T-helper 1 cell treated with Interleukin-12 subunit alpha and Interleukin-12 subunit beta and Interleukin-4 antibody, amounts not matched to agents 30 ng/mL and 1 ng/mL, for 36 hours (primary cell): ENCODE measurements at regions not wholly inside any gene's neighbourhood (a gene's known extent, or its start where the extent isn't known, plus 50 kb on each side); places are given as distances from the start of the nearest gene placed in this dataset.

ENCODE experiments used
- intact Hi-C: fragments of 100-400 bp; cut with micrococcal nuclease; formaldehyde crosslinking; loops from one replicate; pipeline ENCODE4 v1.15.1; 2024

DNA sequence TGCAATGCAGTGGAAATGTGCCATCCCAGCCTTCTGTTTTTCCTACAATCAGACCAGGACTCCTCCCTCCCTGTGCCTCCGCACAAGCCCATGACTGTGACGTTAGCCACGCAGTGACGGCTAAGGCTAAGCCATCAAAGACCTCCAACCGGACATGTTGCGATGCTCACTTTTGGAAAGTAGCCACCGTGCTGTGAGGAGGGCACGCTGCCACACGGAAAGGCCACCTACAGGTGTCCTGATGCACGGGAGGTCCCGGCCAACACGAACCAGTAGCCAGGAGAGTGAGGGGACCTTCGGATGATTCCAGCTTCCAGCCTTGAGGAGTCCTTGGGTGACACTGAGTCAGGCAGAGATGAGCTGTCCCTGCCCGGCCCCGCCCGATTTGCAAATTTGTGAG, 53.9 kb downstream of the FOXL1 start:
- intact Hi-C loops = no loop called here

GRCh38 chr16:86632944-86633343, 54.6 kb downstream of the FOXL1 start:
- intact Hi-C loops = no loop called here

DNA sequence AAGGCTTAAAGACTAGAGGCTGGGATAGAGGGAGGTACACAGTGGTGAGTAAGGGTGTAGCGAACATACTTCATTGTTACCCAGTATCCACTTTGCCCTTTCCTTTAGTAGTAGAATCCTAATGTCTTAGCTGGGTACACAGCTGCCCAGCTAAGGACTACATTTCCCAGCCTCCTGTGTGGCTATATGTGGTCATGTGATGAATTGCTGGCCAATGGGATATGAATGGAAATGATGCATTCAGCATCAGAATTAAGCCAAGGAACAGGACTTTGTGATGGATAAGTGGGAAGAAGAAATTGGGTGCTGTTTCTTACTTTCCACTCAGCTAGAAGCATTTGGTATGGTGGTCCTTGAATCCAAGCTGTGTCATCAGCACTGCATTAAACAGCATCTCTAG, 55.9 kb downstream of the FOXL1 start:
- intact Hi-C loops = no loop called here

- intact Hi-C loops = no loop called here
These were observed 57.0 kb downstream of the FOXL1 start for GRCh38 chr16:86635176-86635876.

DNA sequence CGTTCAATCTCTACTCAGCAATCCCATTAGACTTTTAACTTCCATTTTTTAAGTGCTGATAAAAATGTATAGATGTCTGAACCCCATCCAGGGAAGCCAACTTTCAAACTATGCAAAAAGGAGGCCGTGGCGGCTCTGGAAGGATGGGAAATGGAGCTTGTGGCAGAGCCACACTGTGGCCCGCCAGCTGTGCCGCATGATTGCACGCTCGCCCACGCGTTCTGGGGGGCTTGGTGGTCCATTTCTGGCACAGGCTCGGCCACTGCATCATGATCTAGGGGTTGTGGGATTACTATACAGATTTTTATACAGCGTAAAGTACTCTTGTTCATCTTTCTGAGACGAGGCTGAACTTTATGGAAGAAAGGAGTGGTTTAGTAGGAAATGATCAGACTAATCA, 57.6 kb downstream of the FOXL1 start:
- intact Hi-C loops = no loop called here

DNA sequence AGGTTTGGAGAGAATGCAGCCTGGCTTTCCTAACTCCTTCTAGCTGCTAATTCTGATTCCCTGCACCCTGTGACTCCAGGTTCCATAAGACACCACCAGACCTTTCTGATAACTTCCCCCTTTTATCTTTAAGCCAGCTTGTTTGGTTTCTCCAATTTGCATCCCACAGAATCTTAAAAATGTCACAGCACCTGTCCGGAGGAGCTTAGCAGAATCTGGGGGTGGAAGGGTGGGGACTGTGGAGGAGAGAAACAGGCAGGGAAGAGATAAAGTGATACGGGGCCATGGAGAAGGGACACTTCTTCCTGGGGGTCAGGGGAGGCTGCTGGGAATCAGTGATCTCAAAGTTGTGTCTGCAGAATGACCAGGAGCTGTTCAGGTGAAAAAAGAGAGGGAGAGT, 59.4 kb downstream of the FOXL1 start:
- intact Hi-C loops = no loop called here

- intact Hi-C loops = no loop called here
These were observed 60.3 kb downstream of the FOXL1 start for GRCh38 chr16:86638642-86639041.

- intact Hi-C loops = no loop called here
These were observed 61.0 kb downstream of the FOXL1 start for GRCh38 chr16:86639354-86639753.

DNA sequence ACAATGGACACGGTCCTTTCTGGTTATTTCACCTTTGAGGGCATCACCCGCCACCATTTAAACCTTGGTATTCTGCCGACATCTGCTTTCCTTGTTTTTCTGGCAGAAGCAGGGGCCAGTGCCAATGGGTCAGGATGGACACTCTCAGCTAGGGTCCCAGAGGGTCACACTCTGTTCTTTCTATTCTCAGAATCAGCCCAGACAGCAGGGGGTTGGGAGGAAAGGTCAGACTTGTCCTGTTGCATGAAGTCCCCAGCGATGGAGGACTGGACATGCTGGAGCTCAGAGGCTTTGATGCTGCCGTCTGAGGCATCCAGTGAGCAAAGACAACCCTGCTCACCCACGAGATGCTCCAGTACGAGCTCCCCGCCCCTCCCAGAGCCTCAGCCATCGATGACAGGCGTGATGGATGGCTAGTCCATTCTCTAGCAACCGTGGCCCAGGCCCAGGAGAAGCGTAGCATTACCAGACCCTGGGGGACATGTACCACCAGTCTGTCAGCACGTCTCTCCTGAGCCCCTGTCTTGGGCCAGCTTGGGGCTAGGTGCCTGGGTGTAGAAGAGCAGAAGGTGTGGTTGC, 62.0 kb downstream of the FOXL1 start:
- intact Hi-C loops = no loop called here

DNA sequence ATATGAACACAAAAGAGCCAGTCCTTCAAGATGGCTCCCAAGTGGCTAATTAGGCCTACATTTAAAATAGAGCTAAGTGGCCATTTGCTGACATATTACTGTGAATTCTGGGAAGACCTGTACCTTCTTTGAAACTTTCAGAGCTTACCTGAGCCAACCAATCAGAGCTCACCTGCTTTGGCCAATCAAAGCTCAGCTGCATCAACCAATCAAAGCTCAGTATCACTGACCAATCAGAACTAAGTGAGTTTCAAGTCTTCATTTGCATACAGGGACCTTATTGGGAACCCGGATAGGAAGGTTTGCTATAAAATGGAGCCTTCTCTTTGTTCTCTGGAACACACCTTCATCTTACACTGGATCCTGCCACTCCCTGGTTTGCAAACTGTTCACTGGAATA, 63.7 kb downstream of the FOXL1 start:
- intact Hi-C loops = no loop called here

DNA sequence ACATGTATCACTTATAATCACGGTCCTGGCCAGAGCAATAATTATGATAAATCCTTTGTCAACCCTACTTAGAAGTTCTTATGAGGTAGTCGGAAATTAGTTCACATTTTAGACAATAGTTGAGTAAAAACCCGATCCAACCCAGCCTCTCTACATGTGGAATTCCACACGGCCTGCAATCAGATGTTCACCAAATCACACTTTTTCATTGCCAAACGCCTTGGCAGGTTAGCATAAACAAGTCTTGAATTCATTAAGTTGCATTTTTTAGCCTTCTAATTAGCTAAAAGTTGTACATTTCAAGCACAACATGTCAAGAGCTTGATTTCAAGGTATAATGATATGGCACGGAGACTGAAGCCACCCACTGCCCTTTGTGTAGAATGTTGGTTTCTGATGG, 65.3 kb downstream of the FOXL1 start:
- intact Hi-C loops = no loop called here

DNA sequence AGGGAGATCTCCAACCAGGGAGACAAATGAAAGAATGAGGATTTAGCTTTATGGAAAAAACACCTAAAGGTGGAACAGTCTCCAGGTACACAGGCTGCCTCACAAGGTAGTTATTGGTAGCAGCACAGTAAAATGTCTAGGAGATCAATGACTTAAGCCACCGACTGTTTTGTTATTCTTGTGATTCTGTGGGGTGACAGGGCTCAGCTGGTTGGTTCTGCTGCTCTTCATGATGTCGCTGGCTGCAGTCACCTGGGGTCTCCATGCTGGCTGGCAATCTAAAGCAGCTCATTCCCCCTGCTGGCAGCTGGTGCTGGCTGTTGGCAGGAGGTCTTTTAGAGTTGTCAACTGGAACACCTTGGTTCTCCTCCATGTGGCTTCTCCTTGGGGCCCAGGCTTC, 69.2 kb downstream of the FOXL1 start:
- intact Hi-C loops = no loop called here

DNA sequence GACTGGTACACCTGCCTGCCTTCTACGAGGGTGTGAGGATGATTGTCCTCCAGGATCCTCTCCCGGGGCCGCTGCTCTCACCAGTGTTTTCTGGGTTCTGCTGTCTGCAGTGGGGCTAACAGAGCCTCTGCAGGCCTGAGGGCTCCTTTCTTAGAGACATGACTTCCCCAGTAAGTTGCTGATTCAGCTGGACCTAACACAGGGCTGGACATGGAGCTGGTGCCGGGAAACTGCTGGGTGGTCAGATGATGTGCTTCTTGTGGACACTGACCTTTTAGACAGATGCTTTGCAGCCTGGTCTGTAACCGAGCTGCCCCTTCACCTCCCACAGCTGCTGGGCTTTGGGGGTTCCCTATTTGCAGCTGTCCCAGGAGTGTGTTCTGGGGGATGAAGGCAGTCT, 71.5 kb downstream of the FOXL1 start:
- intact Hi-C loops = no loop called here

GRCh38 chr16:86651013-86651627, 72.8 kb downstream of the FOXL1 start:
- intact Hi-C loops = no loop called here

GRCh38 chr16:86651823-86652222, 73.5 kb downstream of the FOXL1 start:
- intact Hi-C loops = no loop called here

- intact Hi-C loops = no loop called here
These were observed 75.1 kb downstream of the FOXL1 start for GRCh38 chr16:86653285-86654006.

GRCh38 chr16:86657972-86658371, 79.6 kb downstream of the FOXL1 start:
- intact Hi-C loops = no loop called here

DNA sequence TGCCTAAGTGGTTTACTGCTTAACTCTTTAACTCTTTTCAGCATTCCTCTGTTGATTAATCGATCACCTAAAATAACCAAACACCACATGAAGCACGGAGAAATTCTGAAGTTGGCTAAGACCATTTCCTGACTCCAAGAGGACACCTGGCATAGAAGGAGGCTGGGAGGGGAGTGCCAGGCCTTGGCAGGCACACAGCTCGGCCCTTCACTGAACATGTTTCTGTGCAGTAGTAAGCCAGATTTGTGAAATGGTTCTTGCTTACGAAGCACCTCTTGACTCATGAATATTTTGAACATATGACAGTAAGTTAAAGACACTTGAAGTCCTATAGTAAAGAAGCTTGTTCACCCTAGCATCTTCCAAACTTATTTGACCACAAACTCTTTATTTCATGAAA, 82.3 kb downstream of the FOXL1 start:
- intact Hi-C loops = loop anchor here (10.0 kb wide), 1 partner anchor 86 kb away; the partner anchor contains the start of gene FOXL1

- intact Hi-C loops = loop anchor here (10.0 kb wide), 1 partner anchor 87 kb away; the partner anchor contains the start of gene FOXL1
These were observed 83.4 kb downstream of the FOXL1 start for GRCh38 chr16:86661706-86662105.

DNA sequence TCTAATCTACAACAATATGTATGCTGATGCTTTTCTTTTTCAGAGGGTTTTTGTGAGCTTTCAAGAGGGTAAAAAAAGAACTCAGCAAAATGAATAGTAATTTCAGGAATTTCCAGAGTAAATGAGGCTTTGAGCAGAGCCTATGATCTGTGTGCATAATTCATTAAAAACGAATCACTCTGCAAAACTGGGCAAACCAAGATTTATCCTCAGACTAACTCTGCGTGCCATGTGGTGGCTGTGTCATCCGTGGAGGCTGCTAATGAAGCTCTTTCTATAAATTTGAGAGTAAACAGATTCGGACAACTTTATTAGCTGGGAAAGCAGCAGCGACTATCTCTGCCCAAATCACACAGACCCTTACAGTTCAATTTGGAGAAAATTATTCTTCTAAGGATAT, 83.8 kb downstream of the FOXL1 start:
- intact Hi-C loops = loop anchor here (10.0 kb wide), 1 partner anchor 87 kb away; the partner anchor contains the start of gene FOXL1

DNA sequence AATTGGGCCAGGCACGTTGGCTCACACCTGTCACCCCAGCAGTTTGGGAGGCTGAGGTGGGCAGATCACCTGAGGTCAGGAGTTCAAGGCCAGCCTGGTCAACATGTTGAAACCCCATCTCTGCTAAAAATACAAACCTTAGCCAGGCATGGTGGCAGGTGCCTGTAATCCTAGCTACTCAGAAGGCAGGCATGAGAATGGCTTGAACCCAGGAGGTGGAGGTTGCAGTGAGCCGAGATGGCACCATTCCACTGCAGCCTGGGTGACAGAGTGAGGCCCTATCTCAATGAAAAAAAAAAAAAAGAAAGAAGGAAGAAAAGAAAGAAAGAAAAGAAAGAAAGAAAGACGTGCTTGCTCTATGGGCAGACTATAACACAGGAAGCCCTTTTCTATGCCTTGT, 84.4 kb downstream of the FOXL1 start:
- intact Hi-C loops = loop anchor here (10.0 kb wide), 1 partner anchor 88 kb away; the partner anchor contains the start of gene FOXL1
